Right forelimb (tissue), 1 donor: ENCODE measurements at regions not wholly inside any gene's neighbourhood (a gene's known extent, or its start where the extent isn't known, plus 50 kb on each side); places are given as distances from the start of the nearest gene placed in this dataset.

Experiments used
- DNase-seq: peaks from one replicate; pipeline ENCODE4 v3.0.0-alpha.2; 2018

DNA sequence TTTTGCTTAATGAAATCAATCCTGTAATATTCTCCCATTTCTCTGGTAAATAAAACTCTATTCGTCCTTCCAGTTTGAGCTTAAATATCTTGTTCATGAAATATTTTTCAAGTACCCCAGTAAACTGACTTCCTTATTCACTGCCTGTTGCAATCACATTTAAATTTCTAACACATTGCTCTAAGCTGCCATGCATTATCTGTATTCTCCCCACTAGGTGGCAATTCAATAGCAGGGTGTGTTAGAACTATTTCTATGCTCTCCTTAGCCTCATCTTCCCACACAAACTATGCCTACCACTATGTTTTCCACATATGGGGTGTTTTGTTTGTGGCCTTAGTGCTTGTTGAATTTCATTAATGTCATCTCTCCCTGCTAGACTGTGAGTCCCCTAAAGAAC is 377.1 kb upstream of the HS3ST1 start:
- DNase-seq, result no peak

GRCh38 chr4:11801466-11802446 is 373.1 kb upstream of the HS3ST1 start:
- no peak for DNase-seq

DNA sequence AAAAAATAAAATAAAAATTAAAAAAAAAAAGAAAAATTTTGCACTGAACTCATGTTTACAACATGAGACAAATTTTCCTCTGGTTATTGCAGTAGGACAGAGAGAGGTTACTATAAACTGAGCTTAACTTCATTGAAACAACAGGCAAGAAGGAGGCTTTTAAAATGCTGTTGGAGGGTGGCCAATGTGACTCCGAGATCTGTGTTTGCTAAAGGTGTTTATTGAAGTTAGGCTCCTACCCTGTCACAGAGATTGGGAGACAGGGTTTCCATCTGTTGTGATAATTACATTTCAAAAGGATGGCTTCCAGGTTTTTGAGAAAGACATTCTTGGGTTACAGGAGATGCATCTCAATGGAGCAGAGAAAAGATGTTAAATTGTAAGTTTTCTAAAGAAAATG is 370.5 kb upstream of the HS3ST1 start:
- DNase-seq, result no peak

- DNase-seq, result no peak
Observed at GRCh38 chr4:11791797-11792196, 363.1 kb upstream of the HS3ST1 start.

- DNase-seq, result no peak
Observed at GRCh38 chr4:11790230-11790629, 361.5 kb upstream of the HS3ST1 start.

GRCh38 chr4:11783588-11783987 is 354.9 kb upstream of the HS3ST1 start:
- no peak for DNase-seq

- DNase-seq, result no peak
Observed at GRCh38 chr4:11782859-11783258, 354.2 kb upstream of the HS3ST1 start.

- no peak for DNase-seq
Observed at GRCh38 chr4:11777447-11777846, 348.8 kb upstream of the HS3ST1 start.

- DNase-seq, result no peak
Observed at GRCh38 chr4:11774346-11774745, 345.7 kb upstream of the HS3ST1 start.

DNA sequence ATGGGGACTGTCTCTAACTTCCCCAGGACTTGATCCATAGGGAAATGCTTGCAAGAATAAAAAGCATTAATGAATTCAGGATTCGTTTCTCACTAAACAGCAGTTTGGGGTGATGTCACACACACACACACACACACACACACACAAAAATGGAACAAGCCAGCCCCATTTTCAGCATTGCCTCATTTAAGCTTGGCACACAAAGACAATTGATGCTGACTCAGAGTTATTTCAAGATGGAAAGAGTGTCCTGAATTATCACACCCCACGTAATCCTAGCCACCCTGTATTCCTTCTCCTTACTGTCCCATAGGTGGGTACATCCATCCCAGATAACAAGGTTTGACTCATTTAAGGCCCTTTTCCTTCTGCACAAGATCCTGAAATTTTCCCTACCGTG is 345.1 kb upstream of the HS3ST1 start:
- no peak for DNase-seq

DNA sequence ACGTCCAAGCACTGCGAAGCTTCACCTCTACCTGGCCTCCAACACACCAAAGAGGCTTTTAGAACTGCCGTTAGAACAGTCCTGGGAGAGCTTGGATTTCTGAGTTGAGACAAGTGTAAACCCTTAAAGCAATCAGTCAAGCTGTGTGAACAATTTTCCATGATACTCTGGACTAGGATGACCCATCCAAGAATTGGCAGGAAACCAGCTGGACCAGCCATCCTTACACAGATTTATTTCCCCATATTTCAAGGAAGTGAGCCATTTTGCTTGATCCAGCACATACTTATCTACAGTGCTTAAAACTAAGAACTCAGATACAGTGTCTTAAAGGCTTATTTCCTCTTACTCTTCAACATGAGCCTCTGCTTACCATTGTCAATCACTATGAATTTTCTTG is 340.7 kb upstream of the HS3ST1 start:
- no peak for DNase-seq

GRCh38 chr4:11768251-11768972 is 339.7 kb upstream of the HS3ST1 start:
- no peak for DNase-seq

DNA sequence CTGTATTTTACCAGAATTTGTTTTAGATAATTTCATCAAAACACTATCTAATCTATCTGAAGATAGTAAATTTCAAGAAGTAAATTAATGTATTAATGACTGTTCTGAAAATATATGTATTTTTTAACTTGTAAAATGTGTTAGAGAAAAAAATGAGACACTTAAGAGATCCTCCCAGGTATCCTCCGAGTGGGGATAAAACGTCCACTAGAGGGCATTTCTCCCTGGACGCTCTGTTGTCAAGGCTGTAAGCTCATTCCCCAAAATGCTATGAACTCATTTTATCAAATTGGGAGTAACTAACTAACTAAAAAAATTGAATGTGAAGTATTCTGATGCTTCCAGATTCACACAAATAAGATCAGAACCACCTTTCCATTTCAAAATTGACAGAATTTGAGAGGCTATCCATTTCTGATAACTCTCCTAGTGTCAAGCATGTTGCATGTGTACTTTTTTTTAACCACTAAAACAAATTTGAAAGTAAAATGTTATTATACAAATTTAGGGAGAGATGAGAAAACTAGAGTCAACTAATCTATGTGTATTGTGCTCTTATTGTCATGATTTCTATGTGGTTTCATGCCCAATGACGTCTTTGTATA is 337.3 kb upstream of the HS3ST1 start:
- no peak for DNase-seq

DNA sequence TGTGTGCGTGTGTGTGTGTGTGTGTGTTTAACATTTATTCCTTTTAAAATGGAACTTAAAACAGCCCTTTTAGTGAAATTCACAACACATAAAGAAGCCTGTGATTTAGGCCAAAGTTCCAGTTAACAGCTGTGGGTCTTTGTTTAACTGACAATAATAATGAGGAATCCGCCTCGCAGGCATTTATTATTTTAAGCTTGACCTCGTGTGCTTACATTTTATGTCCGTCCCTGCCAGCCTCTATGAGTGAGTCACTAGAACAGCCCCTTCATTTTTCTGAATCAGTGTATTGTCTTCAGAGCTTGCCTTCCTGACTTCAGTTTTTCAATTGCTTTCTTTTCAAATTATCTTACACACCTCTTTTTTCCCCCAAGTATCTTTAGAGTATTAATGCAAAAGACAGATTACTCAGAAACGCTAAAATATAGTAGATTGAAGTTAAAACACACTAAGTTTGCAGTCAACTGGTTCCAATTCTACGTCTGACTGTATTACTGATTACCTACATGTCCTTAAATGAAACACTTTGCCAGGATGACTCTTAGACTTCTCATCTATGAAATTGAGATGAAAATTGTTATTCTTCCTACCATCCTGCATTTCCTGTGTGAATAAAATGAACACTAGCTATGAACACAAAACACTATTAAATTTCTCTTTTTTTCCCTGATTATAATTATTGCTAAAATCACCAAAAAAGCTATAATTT is 319.6 kb upstream of the HS3ST1 start:
- no peak for DNase-seq

DNA sequence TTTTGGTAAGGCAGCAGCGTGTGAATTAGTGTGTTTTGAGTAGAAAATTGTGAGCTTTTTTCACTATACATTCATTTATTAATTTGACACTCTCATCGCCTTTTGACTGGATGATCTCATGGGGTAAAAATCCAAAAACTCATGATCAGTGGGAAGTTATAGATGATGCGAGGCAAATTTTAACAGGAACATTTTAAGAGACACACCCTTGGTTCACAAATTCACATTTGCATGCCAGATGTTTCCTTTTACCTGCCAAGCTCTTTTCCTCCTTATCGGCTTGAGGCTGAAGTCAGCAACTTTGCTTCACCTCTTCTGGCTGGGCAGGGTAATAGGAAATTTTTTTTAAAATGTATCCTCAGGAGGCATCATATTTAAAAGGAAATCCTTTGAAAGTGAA is 318.0 kb upstream of the HS3ST1 start:
- DNase-seq, result no peak

DNA sequence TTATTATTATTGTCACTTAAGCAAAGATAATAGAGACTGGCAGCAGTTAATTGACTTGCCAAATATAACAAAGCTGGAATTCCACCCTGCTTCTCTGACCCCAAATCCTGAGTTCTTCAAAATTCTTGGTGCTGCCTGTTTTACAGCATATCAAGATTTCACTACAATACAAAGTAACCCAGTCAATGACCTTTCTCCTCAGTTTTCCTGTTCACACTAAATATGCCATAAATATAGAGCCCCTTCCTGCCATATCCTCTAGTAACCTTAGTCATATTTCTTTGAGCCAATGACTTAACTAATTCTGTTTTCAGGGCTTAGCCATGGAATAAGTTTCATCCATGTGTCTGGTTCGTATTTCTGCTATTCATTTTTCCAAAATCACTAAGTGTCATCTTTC is 315.3 kb upstream of the HS3ST1 start:
- DNase-seq, result no peak

DNA sequence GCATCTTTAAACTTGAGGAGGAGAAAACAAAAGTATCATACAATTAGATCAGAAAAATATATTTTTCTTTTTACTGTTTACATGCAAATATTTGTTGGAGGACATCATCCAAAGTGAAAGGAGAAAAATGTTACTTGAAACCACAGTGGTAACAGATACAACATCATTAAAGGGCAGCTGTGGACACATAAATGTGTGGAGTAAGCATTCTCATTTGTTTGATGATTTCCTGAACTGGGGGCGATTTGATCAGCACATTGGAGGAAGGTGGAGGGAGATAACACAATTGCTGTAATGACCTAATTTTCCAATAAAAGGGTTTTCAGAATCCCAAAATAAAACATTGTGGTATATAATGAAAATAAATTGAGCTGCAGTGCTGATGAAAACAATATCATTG is 314.5 kb upstream of the HS3ST1 start:
- no peak for DNase-seq

DNA sequence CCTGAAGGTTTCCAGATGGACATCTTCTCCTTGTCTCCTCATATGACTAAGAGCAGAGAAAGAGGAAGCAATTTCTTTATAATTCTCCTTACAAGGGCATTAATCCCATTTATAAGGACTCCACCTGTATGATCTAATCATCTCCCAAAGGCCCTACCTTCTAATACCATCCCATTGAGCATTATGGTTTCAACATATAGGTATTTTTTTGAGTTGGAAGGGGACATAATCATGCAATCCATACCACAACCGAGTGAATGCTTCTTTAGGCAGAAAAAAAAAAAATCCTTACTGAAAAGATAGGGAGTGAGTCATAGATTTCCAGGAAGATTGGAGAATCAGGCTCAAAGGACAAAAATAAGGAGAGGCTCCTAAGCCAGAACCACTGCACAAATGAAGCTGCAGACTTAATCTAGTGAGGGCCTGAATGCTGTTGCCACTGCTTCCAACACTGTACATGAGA is 312.5 kb upstream of the HS3ST1 start:
- DNase-seq, result no peak

DNA sequence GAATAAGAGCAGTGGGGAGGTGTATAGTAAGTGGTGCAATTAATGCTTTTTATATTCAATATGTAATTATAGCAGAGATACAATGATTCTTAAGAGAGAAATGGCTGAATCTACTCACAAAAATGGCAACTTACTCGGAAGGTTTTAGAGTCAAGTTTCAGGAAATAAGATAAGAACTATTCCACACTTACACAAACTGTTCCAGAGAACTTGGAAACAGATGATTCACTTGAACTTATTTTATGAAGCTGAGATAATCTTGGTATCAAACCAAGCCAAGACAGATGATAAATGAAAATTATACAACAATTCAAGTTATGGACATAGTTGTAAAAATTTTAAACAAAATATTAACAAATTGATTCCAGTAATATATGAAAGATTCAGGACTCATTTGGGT is 311.3 kb upstream of the HS3ST1 start:
- no peak for DNase-seq

GRCh38 chr4:11736978-11737377 is 308.3 kb upstream of the HS3ST1 start:
- no peak for DNase-seq

DNA sequence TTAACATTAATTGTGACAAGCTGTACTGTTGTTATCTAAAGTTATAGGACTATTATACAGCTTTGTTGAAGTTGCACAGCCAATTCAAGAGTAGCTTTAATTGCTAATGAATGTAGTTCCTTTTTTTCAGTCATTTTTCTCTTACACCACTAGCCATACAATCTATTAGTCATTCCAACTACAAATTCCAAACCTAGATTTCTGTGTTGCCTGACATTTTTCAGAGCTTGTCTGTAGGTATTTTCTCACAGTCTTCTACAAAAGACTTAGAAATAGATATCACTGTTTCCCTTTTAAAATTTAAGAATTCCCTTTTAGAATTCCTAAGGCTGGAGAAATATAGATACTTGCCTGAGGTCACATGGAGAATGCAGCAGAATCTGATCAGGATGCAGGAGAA is 307.0 kb upstream of the HS3ST1 start:
- no peak for DNase-seq

- DNase-seq, result no peak
Observed at GRCh38 chr4:11732155-11732554, 303.5 kb upstream of the HS3ST1 start.

DNA sequence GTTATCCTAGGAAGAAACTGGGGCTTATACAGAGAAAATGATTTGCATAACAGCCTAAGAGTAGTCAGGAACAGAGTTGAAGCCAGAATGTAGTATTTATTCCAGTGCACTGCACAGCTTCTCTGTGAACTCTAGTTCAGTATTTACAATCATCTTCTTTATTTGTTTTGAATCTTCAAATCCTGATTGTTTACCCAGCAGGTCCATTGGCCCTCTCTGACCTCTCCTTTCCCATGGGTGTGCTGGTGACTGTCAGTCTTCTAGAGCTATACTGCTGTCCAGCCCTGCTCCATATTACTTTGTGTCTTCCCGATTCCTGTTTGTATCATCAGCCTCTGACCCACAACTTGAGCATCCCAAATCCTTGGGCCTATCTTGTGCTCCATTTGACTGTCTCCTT is 301.9 kb upstream of the HS3ST1 start:
- DNase-seq, result no peak
